GM23248 (cell line): ENCODE measurements at regions not wholly inside any gene's neighbourhood (a gene's known extent, or its start where the extent isn't known, plus 50 kb on each side); places are given as distances from the start of the nearest gene placed in this dataset.

Source experiments
- DNase-seq: peaks from one replicate; pipeline ENCODE4 v3.0.0-alpha.2; 2015
- H2AFZ ChIP-seq: fragments of 200-600 bp; sonication (generic); 2 replicates; pipeline ENCODE4 v1.6.1; 2016; ENCODE audit warnings: antibody characterized with exemption
- H3F3A ChIP-seq: fragments of 200-600 bp; sonication (generic); 2 replicates; pipeline ENCODE4 v1.6.1; 2016; ENCODE audit warnings: mild to moderate bottlenecking, antibody characterized with exemption, mixed run types; ENCODE audit not compliant: insufficient read depth
- H3K27ac ChIP-seq: fragments of 200-600 bp; sonication (generic); 2 replicates; pipeline ENCODE4 v1.5.1; 2016; ENCODE audit warnings: mild to moderate bottlenecking
- H3K27me3 ChIP-seq: fragments of 200-600 bp; sonication (generic); replicated peaks from 2 replicates; pipeline ENCODE4 v1.6.1; 2016; ENCODE audit warnings: mild to moderate bottlenecking; ENCODE audit not compliant: insufficient read depth
- H3K36me3 ChIP-seq: fragments of 200-600 bp; sonication (generic); 2 replicates; pipeline ENCODE4 v1.6.1; 2016; ENCODE audit warnings: low read depth, mild to moderate bottlenecking
- H3K4me1 ChIP-seq: fragments of 200-600 bp; sonication (generic); 2 replicates; pipeline ENCODE4 v1.6.1; 2016; ENCODE audit warnings: mild to moderate bottlenecking; ENCODE audit not compliant: insufficient read depth
- H3K4me2 ChIP-seq: fragments of 200-600 bp; sonication (generic); one replicate; pipeline ENCODE4 v1.6.1; 2016; ENCODE audit warnings: mild to moderate bottlenecking; ENCODE audit not compliant: unreplicated experiment
- H3K4me3 ChIP-seq: fragments of 200-600 bp; sonication (generic); 2 replicates; pipeline ENCODE4 v1.5.1; 2016; ENCODE audit warnings: mild to moderate bottlenecking
- H3K79me2 ChIP-seq: fragments of 200-600 bp; sonication (generic); 2 replicates; pipeline ENCODE4 v1.6.1; 2016; ENCODE audit warnings: mild to moderate bottlenecking; ENCODE audit not compliant: insufficient read depth
- H3K9ac ChIP-seq: fragments of 200-600 bp; sonication (generic); 2 replicates; pipeline ENCODE4 v1.6.1; 2016; ENCODE audit warnings: mild to moderate bottlenecking
- H3K9me2 ChIP-seq: fragments of 200-600 bp; sonication (generic); 2 replicates; pipeline ENCODE4 v1.6.1; 2016; ENCODE audit warnings: mixed run types, mild to moderate bottlenecking, moderate library complexity; ENCODE audit not compliant: insufficient read depth
- H3K9me3 ChIP-seq: fragments of 200-600 bp; sonication (generic); one replicate; pipeline ENCODE4 v1.6.1; 2017; ENCODE audit warnings: low read depth
- H4K20me1 ChIP-seq: fragments of 200-600 bp; sonication (generic); 2 replicates; pipeline ENCODE4 v1.6.0; 2016; ENCODE audit not compliant: insufficient read depth
- EZH2 ChIP-seq: fragments of 200-600 bp; sonication (generic); IDR thresholded peaks from 2 replicates; pipeline ENCODE4 v1.6.1; 2018; ENCODE audit warnings: antibody characterized with exemption, mild to moderate bottlenecking; ENCODE audit not compliant: insufficient read depth, poor library complexity, severe bottlenecking
- EZH2phosphoT487 ChIP-seq: fragments of 200-600 bp; sonication (generic); IDR thresholded peaks from 2 replicates; pipeline ENCODE4 v1.6.1; 2018; ENCODE audit warnings: antibody characterized with exemption, moderate library complexity, mild to moderate bottlenecking, low read depth; ENCODE audit not compliant: insufficient read depth
- WGBS, 2 experiments: methylation state at CpG; one replicate each; pipeline ENCODE4 v1.1.6; 2015 to 2017; ENCODE audit warnings: low lambda C conversion rate in 2 of 2, low coverage in 1 of 2; ENCODE audit errors: missing lambda C conversion rate in 2 of 2; 5-methylcytosine and 5-hydroxymethylcytosine counted together
- in situ Hi-C: fragments of 300-500 bp; cut with MboI; formaldehyde crosslinking; loops from 2 replicates; pipeline ENCODE4 v1.15.0; 2020

- no peak for DNase-seq
- Histone ChIP-seq H3K27ac (no peak overlapping the region), H4K20me1 (no peaks in the 10 kb centered on the region)
These were observed 711.4 kb downstream of the DIAPH3 start for GRCh38 chr13:59452189-59452890.

GRCh38 chr13:59458908-59459579 lies 704.7 kb downstream of the DIAPH3 start:
- no peak for TF ChIP-seq EZH2phosphoT487
- no peak for TF ChIP-seq EZH2
- Histone ChIP-seq H3K27me3 (no peaks in the 10 kb centered on the region), H3K79me2 (no peaks in the 10 kb centered on the region), H3K4me3 (no peak overlapping the region), H3K9me3 (no peaks in the 10 kb centered on the region), H3K27ac (no peak overlapping the region), H4K20me1 (no peaks in the 10 kb centered on the region), H3K4me2 (peak overlapping the region; percentile 27), H3F3A (no peaks in the 10 kb centered on the region), H3K36me3 (no peaks in the 10 kb centered on the region), H3K9ac (no peak overlapping the region), H3K4me1 (peaks cover 6% of the 10 kb centered on the region; the same call in 1 of the 2 replicates), H3K9me2 (no peaks in the 10 kb centered on the region), H2AFZ (peak overlapping the region; percentile 75)
- peak; percentile 48 for DNase-seq
- in situ Hi-C loops, result no loop called here
- 4 to 8% methylated on average over 9 of the region's 9 CpGs for WGBS, 2 experiments

More at GRCh38 chr13:59452189-59452890, 711.4 kb downstream of the DIAPH3 start:
- H3K36me3 ChIP-seq, result no peaks in the 10 kb centered on the region
- no peaks in the 10 kb centered on the region for H3K27me3 ChIP-seq
- in situ Hi-C loops, result no loop called here
- no peak overlapping the region for H3K9ac ChIP-seq
- H3F3A ChIP-seq, result no peaks in the 10 kb centered on the region
- no peak overlapping the region for H3K4me3 ChIP-seq
- no peak for TF ChIP-seq EZH2
- TF ChIP-seq EZH2phosphoT487, result no peak
- no peaks in the 10 kb centered on the region for H3K79me2 ChIP-seq
- no peaks in the 10 kb centered on the region for H3K9me3 ChIP-seq
- H3K9me2 ChIP-seq, result no peaks in the 10 kb centered on the region
- WGBS, 2 experiments, result 35 to 41% methylated on average over 8 of the region's 8 CpGs
- H3K4me2 ChIP-seq, result no peak overlapping the region
- H3K4me1 ChIP-seq, result no peaks in the 10 kb centered on the region
- no peak overlapping the region for H2AFZ ChIP-seq

- H3F3A ChIP-seq, result no peaks in the 10 kb centered on the region
- H3K9me3 ChIP-seq, result no peaks in the 10 kb centered on the region
- 23 to 28% methylated on average over 2 of the region's 2 CpGs for WGBS, 2 experiments
- H3K9ac ChIP-seq, result no peak overlapping the region
- H3K36me3 ChIP-seq, result no peaks in the 10 kb centered on the region
- peaks cover 6% of the 10 kb centered on the region; the same call in 1 of the 2 replicates for H3K4me1 ChIP-seq
- H3K4me2 ChIP-seq, result no peak overlapping the region
- in situ Hi-C loops, result no loop called here
- H4K20me1 ChIP-seq, result no peaks in the 10 kb centered on the region
- no peak for DNase-seq
- no peaks in the 10 kb centered on the region for H3K27me3 ChIP-seq
- no peaks in the 10 kb centered on the region for H3K9me2 ChIP-seq
- TF ChIP-seq EZH2, result no peak
- TF ChIP-seq EZH2phosphoT487, result no peak
- H2AFZ ChIP-seq, result no peak overlapping the region
- no peak overlapping the region for H3K4me3 ChIP-seq
- no peaks in the 10 kb centered on the region for H3K79me2 ChIP-seq
- H3K27ac ChIP-seq, result no peak overlapping the region
These were observed 703.8 kb downstream of the DIAPH3 start for GRCh38 chr13:59459972-59460371.

- no peaks in the 10 kb centered on the region for H3K79me2 ChIP-seq
- no peak overlapping the region for H2AFZ ChIP-seq
- in situ Hi-C loops, result no loop called here
- TF ChIP-seq EZH2, result no peak
- no peak for TF ChIP-seq EZH2phosphoT487
- H3K36me3 ChIP-seq, result no peaks in the 10 kb centered on the region
- no peaks in the 10 kb centered on the region for H3F3A ChIP-seq
- no peak for DNase-seq
- 56 to 82% methylated on average over 3 of the region's 3 CpGs for WGBS, 2 experiments
- no peaks in the 10 kb centered on the region for H3K9me3 ChIP-seq
- H4K20me1 ChIP-seq, result no peaks in the 10 kb centered on the region
- no peak overlapping the region for H3K4me2 ChIP-seq
- peaks cover 6% of the 10 kb centered on the region; the same call in 1 of the 2 replicates for H3K4me1 ChIP-seq
- H3K9me2 ChIP-seq, result no peaks in the 10 kb centered on the region
- no peak overlapping the region for H3K27ac ChIP-seq
- no peak overlapping the region for H3K4me3 ChIP-seq
- H3K27me3 ChIP-seq, result no peaks in the 10 kb centered on the region
- H3K9ac ChIP-seq, result no peak overlapping the region
These were observed 702.3 kb downstream of the DIAPH3 start for GRCh38 chr13:59461411-59461810.
